HG03439 (cell line): ENCODE measurements at regions not wholly inside any gene's neighbourhood (a gene's known extent, or its start where the extent isn't known, plus 50 kb on each side); places are given as distances from the start of the nearest gene placed in this dataset.

ENCODE experiments used
- ATAC-seq: cut with Tn5 transposase; IDR thresholded peaks from one replicate; pipeline ENCODE4 v1.9.1; 2021; ENCODE audit warnings: mild to moderate bottlenecking, moderate library complexity; ENCODE audit not compliant: unreplicated experiment

DNA sequence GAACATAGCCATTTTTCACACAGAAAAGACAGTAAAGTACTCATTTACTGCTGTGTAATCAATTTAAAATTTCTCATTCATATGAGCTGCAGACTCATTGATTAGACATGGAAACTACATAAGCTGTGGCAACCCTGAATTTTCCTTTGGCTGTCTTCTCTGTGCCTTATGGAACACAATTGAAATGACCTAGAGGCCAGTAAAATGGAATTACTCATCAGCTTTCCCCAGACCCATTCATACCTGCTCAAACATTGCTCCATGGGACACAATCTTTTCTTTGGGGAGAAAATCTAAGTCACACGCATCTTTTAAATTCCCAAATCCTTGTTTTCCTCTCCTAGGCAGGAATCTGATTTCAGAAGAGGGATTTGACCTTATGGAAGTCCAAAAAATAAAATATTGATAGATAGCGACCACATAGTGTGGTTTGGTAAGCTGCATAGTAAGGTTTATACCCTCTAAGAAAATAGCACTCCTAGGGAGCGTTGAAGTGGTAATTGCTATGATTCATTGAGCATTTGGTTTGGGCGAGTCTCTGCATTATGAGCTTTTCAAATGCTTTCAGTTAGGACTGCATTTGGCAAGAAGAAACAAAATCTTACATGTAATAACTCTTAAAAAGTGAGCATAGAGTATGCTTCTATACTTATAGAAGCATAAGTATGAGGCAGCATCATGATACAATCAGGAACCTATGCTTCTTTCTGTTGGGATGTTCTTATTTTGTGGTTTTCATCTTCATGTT lies 243.4 kb upstream of the GADL1 start:
- no peak for ATAC-seq

DNA sequence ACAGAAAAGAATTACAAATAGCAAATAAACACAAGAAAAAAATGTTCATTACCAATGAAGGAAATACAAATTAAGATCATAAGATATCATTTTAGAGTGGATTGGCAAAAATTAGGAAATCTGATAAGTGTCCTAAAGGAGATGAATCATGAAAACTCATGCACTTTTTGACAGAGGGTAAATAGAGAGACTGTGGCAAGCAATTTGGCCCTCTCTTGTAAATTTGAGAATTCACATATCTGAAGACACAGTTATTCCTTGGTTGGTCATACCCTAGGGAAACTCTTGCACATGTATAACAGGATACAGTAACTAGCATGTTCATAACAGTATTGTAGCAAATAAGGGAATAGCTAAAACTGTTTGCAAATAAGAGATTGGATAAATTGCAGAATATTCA lies 246.0 kb upstream of the GADL1 start:
- no peak for ATAC-seq

DNA sequence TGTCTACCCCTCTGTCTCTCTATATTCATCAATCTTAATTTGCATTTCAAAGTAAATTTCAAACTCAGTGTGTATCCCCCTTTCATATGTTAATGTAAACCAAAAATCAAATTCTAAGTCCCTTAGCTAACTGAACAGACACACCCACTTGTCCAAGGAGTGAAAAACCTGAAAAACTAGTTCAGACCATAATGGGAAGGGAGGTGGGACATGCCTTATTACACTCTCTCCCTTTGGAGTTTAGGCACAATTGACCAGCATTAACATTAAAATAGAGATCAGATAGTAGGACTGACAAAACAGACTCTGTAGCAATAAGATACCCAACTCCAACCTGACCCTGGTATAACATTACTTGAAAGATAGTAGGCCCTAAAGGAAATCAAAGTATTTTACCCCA lies 247.7 kb upstream of the GADL1 start:
- ATAC-seq, result no peak

DNA sequence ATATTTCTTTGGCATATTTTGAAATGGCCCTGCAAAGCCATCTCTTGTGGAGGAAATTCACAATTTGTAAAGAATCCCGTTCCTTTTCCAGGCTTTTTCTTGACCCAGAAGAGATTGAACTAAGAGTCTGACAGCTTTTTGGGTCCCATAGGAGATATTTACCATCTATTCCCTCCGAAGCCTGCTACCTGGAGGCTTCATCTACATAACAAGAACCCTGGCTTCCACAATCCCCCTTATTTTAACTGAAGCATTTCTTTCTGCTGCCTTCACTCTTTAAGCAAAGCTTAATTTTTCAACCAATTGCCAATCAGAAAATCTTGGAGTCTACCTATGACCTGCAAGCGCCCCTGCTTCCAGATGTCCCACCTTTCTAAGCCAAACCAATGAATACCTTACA lies 248.1 kb upstream of the GADL1 start:
- no peak for ATAC-seq

DNA sequence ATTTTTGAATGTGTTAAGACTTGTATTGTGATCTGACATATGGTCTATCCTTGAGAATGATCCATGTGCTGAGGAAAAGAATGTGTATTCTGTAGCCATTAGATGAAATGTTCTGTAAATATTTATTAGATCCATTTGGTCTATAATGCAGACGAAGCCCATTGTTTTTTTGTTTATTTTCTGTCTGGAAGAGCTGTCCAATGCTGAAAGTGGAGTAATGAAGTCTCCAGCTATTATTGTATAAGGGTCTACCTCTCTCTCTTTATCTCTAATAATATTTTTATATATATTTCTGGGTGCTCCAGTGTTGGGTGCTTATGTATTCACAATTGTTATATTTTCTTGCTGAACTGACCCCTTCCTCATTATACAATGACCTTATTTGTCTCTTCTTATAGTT lies 250.6 kb upstream of the GADL1 start:
- no peak for ATAC-seq

DNA sequence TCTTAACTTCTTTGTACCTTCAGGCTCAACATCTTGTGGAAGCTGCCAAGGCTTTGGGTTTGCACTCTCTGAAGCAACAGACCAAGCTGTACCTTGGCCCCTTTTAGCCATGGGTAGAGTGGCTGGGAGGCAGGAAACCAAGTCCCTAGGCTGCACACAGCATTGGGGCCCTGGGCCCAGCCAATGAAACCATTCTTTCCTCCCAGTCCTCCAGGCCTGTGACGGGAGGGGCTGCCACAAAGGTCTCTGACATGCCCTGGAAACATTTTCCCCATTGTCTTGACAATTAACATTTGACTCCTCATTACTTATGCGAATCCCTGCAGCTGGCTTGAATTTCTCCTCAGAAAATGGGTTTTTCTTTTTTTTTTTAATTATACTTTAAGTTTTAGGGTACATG lies 253.1 kb upstream of the GADL1 start:
- no peak for ATAC-seq

DNA sequence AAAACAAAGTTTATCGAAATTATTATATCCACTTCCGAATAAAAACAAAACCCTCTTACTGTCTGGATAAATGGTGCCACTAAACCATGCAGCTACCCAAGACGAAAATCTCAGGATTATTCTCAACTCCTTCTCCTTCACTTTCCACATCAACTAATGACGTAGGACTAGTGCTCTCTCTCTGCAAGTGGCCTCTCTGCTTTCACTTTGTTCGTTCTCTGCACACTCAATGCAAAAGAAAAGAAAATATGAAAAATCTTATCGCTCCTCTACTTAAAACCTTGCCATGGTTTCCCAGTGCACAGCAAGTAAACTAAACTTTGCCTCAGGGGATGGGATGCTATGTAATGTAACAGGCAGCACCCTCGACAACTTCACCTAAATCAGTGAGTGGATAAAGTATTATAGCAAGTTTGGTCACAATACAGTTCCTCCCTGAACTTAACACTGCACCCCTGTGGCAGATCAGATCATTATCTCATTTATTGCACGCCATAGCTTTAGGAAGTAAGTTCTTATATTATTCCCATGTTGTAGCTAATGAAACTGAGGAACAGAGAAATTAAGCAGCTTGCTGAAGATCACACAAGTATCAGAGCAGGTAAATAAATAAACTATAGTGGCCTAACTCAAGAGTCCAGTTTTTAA lies 262.7 kb upstream of the GADL1 start:
- ATAC-seq, result no peak

DNA sequence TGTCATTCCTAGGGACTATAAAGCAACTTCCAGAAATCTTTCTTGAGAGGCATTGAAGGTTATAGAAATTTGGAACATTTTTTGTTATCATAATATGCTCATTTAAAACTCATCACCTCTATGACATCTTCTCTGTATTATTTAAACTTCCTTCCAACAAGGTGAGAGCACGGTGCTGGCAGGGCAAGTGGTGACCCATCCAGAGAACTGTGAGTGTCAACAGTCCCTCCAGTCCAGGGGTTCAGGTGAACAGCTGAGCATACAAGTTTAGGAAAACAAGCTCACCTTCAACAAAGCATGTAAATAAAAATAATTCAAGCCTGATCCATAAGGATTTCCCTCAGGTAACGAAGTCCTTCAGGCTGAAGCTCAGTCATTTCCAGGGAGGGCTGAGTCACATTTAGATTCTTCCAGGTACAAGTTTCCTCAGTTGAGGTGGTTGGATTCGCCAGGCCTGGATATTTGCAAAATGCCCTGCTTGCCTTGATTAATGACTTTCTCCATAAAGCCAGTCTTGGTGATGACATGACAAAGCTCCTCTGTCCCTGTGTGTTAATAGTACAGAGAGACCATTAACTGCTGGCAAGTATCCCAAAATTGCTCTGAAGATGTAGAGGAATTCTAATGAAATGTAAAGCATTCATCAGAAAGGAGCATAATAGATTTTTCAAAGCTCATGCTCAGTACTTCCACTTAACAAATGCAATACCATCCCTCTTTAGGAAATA lies 263.6 kb upstream of the GADL1 start:
- ATAC-seq, result no peak

DNA sequence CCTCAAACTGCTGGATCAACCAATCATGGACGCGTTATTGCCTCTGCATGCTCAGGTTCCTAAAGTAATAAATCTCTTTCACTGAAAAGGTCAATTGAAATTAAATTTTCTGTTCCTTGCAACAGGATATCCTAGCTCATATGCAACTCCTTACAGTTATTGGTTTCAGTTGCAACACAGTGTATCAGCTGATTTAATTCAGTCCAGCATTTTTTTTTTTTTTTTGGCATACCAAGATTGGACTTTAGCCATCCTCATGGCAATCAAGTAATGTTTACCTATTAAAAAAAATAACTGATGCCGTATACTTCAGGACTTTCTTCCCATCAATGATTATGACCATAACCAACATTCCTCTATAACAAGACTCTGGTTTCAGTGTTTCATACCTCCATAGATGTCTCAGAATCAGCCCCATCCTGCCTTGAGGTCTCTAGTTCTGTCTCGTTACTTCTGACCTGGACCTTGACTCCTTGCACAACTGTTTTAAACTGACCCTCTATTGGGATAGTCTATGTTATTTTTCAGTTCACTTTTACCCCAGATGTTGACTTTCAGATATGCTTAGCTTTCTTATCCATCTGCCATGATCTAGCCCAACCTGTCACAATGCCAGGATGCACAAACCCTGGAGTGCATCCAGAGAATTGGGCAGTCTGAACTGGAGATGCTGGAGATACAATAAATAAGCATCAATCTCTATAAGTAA lies 265.0 kb upstream of the GADL1 start:
- ATAC-seq, result no peak

DNA sequence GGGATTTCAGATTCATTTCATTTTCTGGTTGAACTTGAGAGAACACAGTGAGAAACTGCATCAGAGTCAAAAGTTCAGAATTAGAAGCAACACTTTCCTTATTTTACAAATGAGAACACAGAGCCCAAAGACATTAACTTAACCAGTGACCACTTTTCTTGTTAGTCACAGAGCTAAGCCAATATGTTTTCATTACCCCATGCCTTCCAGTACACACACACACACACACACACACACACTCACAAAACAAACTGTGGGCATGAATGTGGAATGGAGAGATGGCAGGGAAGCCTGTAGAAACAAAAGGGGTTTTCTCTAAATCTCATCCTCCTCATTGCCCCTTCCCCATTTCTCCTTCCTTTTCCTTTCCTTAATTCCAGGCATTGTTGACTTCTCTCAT lies 267.4 kb upstream of the GADL1 start:
- ATAC-seq, result no peak

DNA sequence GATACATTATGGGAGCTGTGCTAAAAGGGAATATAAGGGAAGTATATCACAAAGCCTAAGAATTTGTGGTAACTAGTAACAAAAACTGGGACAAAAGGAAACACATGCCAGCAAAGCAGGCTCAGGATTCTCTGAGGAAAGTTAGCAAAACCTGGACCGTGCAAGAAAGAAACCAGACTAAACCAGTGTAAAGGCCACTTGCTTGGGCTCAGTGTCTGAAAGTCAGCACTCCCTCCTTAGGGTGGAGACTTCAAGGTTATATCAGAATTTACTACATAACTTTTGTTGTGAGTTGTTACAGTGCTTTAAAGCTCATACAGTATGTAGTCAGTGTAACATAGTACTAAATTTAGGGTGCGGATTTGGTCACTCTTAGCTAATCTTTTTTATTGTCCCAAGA lies 269.9 kb upstream of the GADL1 start:
- no peak for ATAC-seq

DNA sequence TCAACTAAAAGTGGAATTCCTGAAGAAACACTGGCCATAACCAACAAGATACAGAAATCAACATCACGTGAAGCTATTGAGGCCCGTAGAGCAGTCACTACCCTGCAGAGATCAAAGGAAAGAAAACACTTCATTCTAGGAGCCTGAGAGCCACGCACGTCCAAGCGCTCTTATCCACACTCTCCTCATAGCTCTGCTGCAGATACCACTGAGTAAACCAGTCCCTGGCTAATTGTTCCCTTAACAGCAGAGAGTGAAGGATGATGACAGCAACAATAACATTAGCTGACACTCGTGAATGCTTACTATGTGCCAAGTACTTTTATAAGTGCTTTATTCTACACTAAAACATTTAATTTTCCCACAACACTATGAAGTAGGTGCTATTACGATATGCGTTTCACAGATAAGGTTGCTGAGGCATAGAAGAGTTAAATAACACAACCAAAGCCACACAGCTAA lies 271.0 kb upstream of the GADL1 start:
- no peak for ATAC-seq

DNA sequence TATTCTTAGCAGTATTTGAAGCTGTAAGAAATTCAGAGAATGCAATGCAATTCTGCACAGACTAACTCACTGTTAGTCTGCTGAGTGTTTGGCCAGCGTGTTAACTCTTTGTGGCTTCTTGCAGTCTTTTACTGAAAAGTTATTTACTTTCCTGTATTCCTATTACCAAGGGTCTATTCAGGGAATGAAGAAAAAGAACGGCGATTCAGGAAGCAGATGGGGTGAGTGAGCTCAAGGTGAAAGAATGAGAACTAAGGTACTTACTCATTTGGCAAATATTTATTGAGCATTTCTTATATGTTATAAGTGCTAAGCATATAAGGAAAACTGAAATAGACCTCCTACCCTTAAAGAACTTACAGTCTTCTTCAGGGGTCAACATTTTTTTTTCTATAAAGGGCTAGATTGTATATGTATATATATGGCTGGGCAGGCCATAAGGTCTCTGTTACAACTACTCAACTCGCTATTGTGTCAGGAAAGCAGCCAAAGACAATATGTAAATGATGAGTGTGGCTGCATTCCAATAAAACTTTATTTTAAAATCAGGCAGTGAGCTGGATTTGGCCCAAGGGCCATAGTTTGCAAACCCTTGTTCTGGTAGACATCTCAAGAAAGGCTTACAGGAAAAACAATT lies 271.9 kb upstream of the GADL1 start:
- no peak for ATAC-seq

DNA sequence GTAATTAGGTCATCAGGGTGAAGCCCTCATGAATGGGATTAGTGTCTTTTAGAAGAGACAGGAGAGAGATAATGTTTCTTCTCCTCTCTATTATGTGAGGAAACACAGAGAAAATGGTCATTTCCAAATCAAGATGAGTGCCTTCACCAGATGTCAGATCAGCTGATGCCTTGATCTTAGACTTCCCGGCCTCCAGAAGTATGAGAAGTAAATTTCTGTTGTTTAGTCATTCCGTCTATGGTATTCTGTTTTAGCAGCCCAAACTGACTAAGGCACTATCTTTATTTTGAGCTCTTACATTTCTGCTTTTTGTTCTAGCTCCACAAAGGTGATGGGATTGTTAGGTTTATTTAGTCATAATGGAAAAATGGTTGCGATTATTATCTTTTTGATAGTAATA lies 273.2 kb upstream of the GADL1 start:
- ATAC-seq, result no peak

DNA sequence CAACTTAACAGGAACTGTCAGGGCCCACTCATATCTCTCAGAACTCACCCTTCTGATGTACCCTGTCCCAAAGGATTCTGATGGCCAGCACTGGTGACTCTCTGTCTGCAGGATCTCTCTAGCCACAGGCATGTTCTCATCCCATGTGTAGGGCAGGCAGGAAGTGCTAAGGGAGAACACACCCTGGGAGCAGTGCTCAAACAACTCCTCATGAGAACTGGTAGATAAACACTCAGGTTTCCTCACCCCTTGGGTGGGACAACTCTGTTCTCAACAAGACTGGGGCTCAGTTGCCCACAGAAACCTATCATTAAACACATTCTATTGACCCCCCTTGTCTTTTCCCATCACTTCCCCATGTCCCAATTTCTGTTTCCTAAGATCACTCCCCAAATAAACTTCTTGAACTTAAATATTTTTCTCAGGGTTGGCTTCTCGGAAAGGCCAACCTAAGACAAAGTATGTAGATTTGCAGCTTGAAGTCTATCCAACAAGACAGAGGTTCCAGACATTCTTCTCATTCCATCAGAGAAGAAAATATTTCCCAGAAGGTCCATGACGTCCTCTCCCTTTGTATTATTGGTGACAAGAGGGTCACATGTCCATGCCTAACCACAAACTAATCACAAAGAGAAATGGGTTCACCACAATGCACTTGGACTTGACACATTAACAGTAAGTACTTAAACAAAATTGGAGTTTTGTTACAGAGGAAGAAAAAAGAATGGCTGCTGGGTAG lies 276.6 kb upstream of the GADL1 start:
- ATAC-seq, result no peak

DNA sequence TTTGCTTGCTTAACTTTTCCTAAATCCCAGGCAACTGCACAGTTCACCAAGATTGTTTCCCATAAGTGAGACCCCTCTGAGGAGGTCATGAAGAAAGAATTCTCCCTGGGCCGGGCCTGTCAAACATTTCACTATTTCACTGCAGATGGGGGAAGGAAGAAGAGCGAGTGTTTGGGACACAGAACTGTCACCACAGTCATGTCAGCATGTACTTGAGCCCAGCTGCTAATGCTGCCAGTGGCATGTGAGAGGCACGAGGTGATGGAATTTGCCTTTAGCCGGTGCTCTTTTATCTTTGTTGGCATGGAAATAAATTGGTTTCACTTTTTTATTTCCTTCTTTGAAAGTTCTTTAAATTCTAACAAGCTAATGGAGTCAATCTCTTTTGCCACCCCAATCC lies 277.9 kb upstream of the GADL1 start:
- ATAC-seq, result no peak

DNA sequence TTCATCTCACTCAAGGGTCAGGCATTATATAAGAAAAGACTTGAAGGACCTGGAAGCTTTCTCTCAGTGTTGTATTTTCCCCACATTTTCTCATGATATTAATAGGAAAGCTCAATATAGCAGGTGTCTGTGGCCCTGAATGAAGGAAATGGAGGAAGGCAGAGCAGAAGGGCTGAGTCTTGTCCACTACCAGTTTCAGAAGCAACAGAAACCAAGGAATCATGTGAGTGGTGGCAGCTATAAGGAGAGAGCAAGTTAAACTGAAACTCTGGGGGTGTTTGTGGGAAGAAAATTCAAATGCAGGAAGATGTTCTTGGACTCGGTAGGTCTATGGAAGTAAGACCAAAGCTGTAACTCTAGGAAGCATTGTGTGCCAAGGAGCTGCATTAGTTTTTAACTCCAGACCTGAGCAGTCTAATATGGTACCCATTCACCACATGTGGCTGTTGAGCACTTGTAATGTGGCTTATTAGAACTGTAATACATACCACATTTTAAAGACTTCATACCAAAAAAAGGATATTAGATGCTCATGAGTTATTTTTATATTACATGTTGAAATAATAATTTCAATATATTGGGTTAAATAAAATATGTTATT lies 278.8 kb upstream of the GADL1 start:
- ATAC-seq, result no peak

DNA sequence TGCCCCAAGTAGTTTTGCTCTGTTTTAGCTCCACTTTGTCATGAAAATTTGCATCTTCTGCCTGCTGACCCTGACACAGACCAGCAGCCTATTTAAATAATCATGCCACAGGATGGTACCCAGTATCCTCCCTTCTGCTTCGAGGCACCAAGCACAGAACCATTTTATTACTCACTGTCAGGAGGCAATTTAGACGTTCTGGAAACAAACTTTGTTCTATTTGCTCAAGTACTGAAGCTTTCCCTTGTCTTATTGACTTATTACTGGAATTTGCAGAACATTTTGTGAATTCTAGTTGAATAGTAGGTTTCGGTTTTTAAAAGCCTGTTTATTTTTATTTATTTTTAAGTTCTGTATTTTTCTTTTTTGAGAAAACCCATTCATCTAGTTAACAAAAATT lies 279.6 kb upstream of the GADL1 start:
- ATAC-seq, result no peak

DNA sequence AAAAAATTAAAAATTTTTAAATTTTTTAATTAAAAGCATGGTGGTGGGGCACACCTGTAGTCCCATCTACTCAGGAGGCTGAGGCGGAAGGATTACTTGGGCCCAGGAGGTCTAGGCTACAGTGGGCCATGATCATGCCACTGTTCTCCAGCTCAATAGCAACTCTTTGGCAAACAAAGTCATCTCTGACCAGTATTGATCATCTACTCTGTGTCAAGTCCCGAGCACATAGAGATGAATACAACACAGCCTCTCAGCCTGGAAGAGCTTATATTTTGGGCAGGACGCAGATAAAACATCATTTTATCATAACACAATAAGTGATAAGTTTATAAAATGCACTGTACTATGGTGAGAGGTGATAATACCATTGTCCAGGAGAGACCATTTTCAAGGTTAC lies 281.6 kb upstream of the GADL1 start:
- no peak for ATAC-seq

DNA sequence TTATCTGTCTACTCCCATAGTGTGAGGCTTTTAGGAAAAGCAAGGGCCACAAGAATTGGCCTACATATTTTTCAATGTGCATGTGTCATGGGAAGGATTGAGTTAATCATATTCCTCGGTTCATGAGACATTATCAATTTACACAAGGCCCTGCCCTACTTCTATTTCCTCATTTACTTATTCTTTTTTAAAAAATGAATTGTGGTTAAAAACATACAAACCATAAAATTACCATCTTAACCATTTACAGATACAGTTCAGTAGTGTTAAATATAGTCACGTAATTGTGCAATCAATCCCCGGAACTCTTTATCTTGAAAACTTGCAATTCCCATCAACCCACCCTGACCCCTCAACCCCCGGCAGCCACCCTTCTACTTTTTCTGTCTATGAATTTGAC lies 284.0 kb upstream of the GADL1 start:
- no peak for ATAC-seq
